ENCODE measurements at regions not wholly inside any gene's neighbourhood (a gene's known extent, or its start where the extent isn't known, plus 50 kb on each side); places are given as distances from the start of the nearest gene placed in this dataset.

DNA sequence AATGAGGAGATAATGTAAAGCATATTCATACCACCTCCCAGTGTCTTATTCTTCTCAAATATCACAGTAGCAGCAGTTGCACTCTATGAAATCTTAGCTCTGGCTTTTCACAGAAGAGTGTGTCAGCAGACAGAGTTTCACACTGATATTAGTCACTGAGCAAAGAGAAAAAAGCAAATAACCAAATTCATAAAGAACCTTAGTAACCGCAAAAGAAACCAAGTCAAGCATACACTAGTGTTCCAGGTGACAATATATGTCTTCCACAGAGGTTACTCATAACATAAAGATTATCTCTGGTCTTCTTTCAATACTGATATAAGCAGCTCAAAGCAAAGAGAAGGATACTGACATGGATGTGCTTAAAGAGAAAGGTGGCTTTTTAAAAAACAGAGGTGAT lies 181.7 kb upstream of the EDNRA start:
- no peak for TF ChIP-seq POLR2A (IDR thresholded peaks at IDR 0.05)
- TF ChIP-seq, protein P1, sequence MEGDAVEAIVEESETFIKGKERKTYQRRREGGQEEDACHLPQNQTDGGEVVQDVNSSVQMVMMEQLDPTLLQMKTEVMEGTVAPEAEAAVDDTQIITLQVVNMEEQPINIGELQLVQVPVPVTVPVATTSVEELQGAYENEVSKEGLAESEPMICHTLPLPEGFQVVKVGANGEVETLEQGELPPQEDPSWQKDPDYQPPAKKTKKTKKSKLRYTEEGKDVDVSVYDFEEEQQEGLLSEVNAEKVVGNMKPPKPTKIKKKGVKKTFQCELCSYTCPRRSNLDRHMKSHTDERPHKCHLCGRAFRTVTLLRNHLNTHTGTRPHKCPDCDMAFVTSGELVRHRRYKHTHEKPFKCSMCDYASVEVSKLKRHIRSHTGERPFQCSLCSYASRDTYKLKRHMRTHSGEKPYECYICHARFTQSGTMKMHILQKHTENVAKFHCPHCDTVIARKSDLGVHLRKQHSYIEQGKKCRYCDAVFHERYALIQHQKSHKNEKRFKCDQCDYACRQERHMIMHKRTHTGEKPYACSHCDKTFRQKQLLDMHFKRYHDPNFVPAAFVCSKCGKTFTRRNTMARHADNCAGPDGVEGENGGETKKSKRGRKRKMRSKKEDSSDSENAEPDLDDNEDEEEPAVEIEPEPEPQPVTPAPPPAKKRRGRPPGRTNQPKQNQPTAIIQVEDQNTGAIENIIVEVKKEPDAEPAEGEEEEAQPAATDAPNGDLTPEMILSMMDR (IDR thresholded peaks at IDR 0.05 in 8 of 11, conservative IDR thresholded peaks at IDR 0.05 in 3 of 11) = no peak
- no peak for TF ChIP-seq POLR2AphosphoS5 (IDR thresholded peaks at IDR 0.05)
- no peak overlapping the region for H3K27ac ChIP-seq
- no peak for DNase-seq
- peaks cover 0 to 11% (median 3%) of the 10 kb centered on the region in 8 donors for H3K9me3 ChIP-seq
- no peak overlapping the region for H3K4me3 ChIP-seq
- intact Hi-C loops (cut with DNase I; ENCODE audit: low total_unique reads) = no loop called here
- no peaks in the 10 kb centered on the region for H3K27me3 ChIP-seq (replicated peaks in 1 of 7)
- 86 to 98% (median 91%) methylated on average over 1 of the region's 1 CpG for WGBS, 5 donors
- no peaks in the 10 kb centered on the region for H3K4me1 ChIP-seq
- no peaks in the 10 kb centered on the region for H3K36me3 ChIP-seq

GRCh38 chr4:147303174-147303872 lies 177.6 kb upstream of the EDNRA start:
- H3K4me1 ChIP-seq = no peaks in the 10 kb centered on the region
- no peaks in the 10 kb centered on the region for H3K27me3 ChIP-seq (replicated peaks in 1 of 7)
- no peak overlapping the region for H3K4me3 ChIP-seq
- H3K36me3 ChIP-seq = no peaks in the 10 kb centered on the region
- peaks cover 0 to 3% (median 0%) of the 10 kb centered on the region in 8 donors for H3K9me3 ChIP-seq
- intact Hi-C loops (cut with DNase I; ENCODE audit: low total_unique reads) = no loop called here
- WGBS, 5 donors = 46 to 59% (median 51%) methylated on average over 5 of the region's 5 CpGs
- no peak for DNase-seq
- TF ChIP-seq POLR2A (IDR thresholded peaks at IDR 0.05) (no peak), POLR2AphosphoS5 (IDR thresholded peaks at IDR 0.05) (no peak)
- TF ChIP-seq, protein P1 (IDR thresholded peaks at IDR 0.05 in 8 of 11, conservative IDR thresholded peaks at IDR 0.05 in 3 of 11) = no peak
- no peak overlapping the region for H3K27ac ChIP-seq

DNA sequence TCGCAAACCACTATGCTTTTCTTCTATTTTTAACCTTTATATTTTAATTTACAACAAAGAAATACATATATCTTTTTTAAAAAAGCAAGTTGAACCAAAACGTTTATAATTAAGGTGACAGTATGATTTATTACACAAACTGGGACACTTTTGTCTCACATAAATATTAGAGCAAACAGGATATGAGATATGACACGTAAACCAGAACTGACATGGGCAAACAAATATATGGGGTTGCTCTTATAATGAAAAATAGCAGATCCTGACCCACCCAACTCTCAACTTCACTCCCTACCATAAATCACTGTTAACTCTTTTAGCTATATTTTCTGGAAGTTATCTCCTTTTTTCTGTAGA lies 177.0 kb upstream of the EDNRA start:
- Histone ChIP-seq H3K9me3 (peaks cover 0 to 3% (median 0%) of the 10 kb centered on the region in 8 donors), H3K36me3 (no peaks in the 10 kb centered on the region), H3K27me3 (replicated peaks in 1 of 7) (no peaks in the 10 kb centered on the region), H3K4me1 (no peaks in the 10 kb centered on the region), H3K27ac (no peak overlapping the region), H3K4me3 (no peak overlapping the region)
- no peak for DNase-seq
- 31 to 39% (median 37%) methylated on average over 3 of the region's 3 CpGs for WGBS, 5 donors
- intact Hi-C loops (cut with DNase I; ENCODE audit: low total_unique reads) = no loop called here
- TF ChIP-seq POLR2A (IDR thresholded peaks at IDR 0.05) (no peak), POLR2AphosphoS5 (IDR thresholded peaks at IDR 0.05) (no peak)
- TF ChIP-seq, protein P1 (IDR thresholded peaks at IDR 0.05 in 8 of 11, conservative IDR thresholded peaks at IDR 0.05 in 3 of 11) = no peak

- DNase-seq = no peak
- TF ChIP-seq POLR2A (IDR thresholded peaks at IDR 0.05) (no peak), POLR2AphosphoS5 (IDR thresholded peaks at IDR 0.05) (no peak)
- TF ChIP-seq, protein P1 (IDR thresholded peaks at IDR 0.05 in 8 of 11, conservative IDR thresholded peaks at IDR 0.05 in 3 of 11) = no peak
- H3K4me1 ChIP-seq = no peaks in the 10 kb centered on the region
- peaks cover 0 to 3% (median 0%) of the 10 kb centered on the region in 8 donors for H3K9me3 ChIP-seq
- no peaks in the 10 kb centered on the region for H3K36me3 ChIP-seq
- no peaks in the 10 kb centered on the region for H3K27me3 ChIP-seq (replicated peaks in 1 of 7)
- no peak overlapping the region for H3K27ac ChIP-seq
- H3K4me3 ChIP-seq = no peak overlapping the region
- intact Hi-C loops (cut with DNase I; ENCODE audit: low total_unique reads) = no loop called here
- 64 to 80% (median 74%) methylated on average over 5 of the region's 5 CpGs for WGBS, 5 donors
Measured at GRCh38 chr4:147307896-147308674, 172.8 kb upstream of the EDNRA start.
